ENCODE measurements at regions not wholly inside any gene's neighbourhood (a gene's known extent, or its start where the extent isn't known, plus 50 kb on each side); places are given as distances from the start of the nearest gene placed in this dataset.
"Not testable (repeated sequence)": the region's sequence is repeated elsewhere in the genome, so short reads cannot be mapped to it uniquely, and the experiment has no call there.

DNA sequence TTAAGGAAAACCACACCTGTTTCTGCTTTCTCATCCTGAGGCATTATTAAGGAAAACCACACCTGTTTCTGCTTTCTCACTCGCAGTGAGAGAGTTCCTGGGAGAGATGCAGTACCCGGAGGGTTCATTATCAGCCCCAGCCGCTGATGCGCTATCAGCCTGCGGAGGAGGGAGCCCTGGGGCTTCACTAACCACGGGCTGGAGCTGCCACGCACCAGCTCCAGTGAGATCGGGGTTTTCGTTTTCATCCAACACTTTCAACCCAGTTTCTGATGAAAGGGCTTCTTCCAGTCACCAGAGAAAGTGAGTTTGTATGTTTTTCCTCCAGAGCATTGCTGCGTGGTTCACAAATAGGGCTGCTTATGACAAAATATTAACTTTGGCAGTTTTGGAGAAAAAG, 93.2 kb upstream of the PRKX start:
- ChIA-PET POLR2A (no interaction called here), CTCF (no interaction called here)
- Histone ChIP-seq H3K9me3 (no peaks in the 10 kb centered on the region), H3K4me1 (no peaks in the 10 kb centered on the region), H3K4me3 (no peak overlapping the region), H3K4me2 (no peak overlapping the region), H3K27ac (no peak overlapping the region)
- DNase-seq (ENCODE audit: low read depth in 1 of 2, low spot score in 1 of 2): no peak
- WGBS (ENCODE audit: missing lambda C conversion rate): 40% methylated on average over 6 of the region's 10 CpGs
- TF ChIP-seq CEBPB (IDR thresholded peaks at IDR 0.05) (no peak), RNF2 (IDR thresholded peaks at IDR 0.05; ENCODE audit: borderline replicate concordance, low read depth) (peak; percentile 93; the same call in 1 of the 2 replicates), CBX8 (IDR thresholded peaks at IDR 0.05) (peak; percentile 97)
- TF ChIP-seq, protein P1, sequence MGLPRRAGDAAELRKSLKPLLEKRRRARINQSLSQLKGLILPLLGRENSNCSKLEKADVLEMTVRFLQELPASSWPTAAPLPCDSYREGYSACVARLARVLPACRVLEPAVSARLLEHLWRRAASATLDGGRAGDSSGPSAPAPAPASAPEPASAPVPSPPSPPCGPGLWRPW (IDR thresholded peaks at IDR 0.05): no peak
- FAIRE-seq: no peak
- no peak for ATAC-seq

DNA sequence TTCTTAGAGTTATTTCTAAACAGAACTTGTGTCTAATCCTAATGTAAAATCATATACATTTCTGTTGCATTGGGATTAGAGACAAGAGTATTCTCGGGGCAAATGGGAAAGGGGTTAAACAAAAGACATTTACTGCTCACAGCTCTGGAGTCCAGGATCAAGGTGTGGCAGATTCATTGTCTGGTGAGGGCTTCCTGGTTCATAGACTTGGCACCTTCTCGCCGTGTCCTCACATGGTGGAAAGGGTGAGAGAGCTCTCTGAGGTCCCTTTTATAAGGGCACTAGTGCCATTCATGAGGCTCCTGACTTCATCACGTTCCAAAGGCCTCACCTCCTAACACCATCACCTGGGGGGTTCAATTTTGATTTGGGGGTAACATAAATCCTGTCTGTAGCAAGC, 90.3 kb upstream of the PRKX start:
- DNase-seq (ENCODE audit: low read depth in 1 of 2, low spot score in 1 of 2) (no peak), FAIRE-seq (peak; percentile 28), ATAC-seq (no peak)
- H3K4me1 ChIP-seq: no peaks in the 10 kb centered on the region
- ChIA-PET CTCF (interaction anchor here (0.6 kb wide), 1 partner anchor 890 kb away, joined by 5 read pairs; no protein-coding TSS in a partner anchor), POLR2A (no interaction called here)
- TF ChIP-seq KDM1A (IDR thresholded peaks at IDR 0.05; ENCODE audit: low read depth): no peak
- no peak for TF ChIP-seq SREBF2 (IDR thresholded peaks at IDR 0.05)
- TF ChIP-seq, protein P2, sequence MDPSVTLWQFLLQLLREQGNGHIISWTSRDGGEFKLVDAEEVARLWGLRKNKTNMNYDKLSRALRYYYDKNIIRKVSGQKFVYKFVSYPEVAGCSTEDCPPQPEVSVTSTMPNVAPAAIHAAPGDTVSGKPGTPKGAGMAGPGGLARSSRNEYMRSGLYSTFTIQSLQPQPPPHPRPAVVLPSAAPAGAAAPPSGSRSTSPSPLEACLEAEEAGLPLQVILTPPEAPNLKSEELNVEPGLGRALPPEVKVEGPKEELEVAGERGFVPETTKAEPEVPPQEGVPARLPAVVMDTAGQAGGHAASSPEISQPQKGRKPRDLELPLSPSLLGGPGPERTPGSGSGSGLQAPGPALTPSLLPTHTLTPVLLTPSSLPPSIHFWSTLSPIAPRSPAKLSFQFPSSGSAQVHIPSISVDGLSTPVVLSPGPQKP (IDR thresholded peaks at IDR 0.05; ENCODE audit: low read depth, low read length): no peak
- no peak for TF ChIP-seq EP300 (IDR thresholded peaks at IDR 0.05)
- TF ChIP-seq FOSL2 (IDR thresholded peaks at IDR 0.05): no peak
- no peak for TF ChIP-seq FOSL2 (CRISPR knock-in tag; IDR thresholded peaks at IDR 0.05)
- TF ChIP-seq, protein P3, sequence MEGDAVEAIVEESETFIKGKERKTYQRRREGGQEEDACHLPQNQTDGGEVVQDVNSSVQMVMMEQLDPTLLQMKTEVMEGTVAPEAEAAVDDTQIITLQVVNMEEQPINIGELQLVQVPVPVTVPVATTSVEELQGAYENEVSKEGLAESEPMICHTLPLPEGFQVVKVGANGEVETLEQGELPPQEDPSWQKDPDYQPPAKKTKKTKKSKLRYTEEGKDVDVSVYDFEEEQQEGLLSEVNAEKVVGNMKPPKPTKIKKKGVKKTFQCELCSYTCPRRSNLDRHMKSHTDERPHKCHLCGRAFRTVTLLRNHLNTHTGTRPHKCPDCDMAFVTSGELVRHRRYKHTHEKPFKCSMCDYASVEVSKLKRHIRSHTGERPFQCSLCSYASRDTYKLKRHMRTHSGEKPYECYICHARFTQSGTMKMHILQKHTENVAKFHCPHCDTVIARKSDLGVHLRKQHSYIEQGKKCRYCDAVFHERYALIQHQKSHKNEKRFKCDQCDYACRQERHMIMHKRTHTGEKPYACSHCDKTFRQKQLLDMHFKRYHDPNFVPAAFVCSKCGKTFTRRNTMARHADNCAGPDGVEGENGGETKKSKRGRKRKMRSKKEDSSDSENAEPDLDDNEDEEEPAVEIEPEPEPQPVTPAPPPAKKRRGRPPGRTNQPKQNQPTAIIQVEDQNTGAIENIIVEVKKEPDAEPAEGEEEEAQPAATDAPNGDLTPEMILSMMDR (IDR thresholded peaks at IDR 0.05): no peak
- TF ChIP-seq TFCP2L1 (CRISPR knock-in tag; IDR thresholded peaks at IDR 0.05): no peak
- TF ChIP-seq ESRRA (IDR thresholded peaks at IDR 0.05; ENCODE audit: borderline replicate concordance, low read length): no peak
- H3K27ac ChIP-seq: no peak overlapping the region
- no peak overlapping the region for H3K4me3 ChIP-seq
- WGBS (ENCODE audit: missing lambda C conversion rate): 44% methylated on average over 4 of the region's 4 CpGs
- H3K4me2 ChIP-seq: no peak overlapping the region
- H3K9me3 ChIP-seq: no peaks in the 10 kb centered on the region

DNA sequence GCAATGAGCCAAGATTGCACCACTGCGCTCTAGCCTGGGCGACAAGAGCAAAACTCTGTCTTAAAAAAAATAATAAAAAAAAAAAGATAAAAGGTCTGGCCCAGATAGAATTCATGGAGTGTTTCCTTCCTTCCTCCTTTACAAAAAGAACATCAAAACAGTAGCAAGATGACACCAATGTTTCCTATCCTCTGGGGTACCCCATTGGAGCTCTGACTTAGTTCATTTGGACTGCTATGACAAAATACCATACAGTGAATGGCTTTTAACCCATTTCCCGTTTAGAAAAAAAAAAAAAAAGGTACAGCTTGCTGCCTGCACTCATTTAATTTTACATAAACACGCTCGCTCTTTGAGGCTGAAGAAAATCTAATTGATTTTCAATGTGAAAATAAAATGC, 89.9 kb upstream of the PRKX start:
- H3K27ac ChIP-seq: no peak overlapping the region
- CTCF ChIA-PET: interaction anchor here (2.4 kb wide), 1 partner anchor 151 kb away, joined by 8 read pairs; no protein-coding TSS in a partner anchor

DNA sequence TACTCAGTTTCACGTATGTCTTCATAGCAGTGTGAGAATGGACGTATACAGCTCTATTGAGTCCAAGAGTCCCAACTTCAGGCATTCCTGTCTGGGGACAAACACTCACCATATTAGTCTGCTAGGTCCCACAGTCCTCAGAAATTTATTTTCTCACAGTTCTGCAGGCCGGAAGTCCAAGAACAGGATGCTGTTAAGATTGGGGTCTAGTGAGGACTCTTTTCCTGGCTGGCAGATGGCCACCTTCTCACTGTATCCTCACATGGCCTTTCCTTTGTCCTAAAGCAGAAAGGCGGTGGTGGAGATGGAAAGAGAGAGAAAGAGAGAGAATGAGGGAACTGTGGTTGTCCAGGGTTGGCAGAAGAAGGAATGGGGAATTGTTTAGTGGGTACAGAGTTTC, 82.0 kb upstream of the PRKX start:
- H3K4me2 ChIP-seq; H3K4me1 ChIP-seq; H3K9me3 ChIP-seq; POLR2A ChIA-PET; ATAC-seq; DNase-seq (ENCODE audit: low read depth in 1 of 2, low spot score in 1 of 2); H3K4me3 ChIP-seq; FAIRE-seq; CTCF ChIA-PET; H3K27ac ChIP-seq: not testable (repeated sequence)
- WGBS (ENCODE audit: missing lambda C conversion rate): 30% methylated on average over 4 of the region's 4 CpGs

More for the DNA sequence above, 89.9 kb upstream of the PRKX start:
- ATAC-seq (no peak), DNase-seq (ENCODE audit: low read depth in 1 of 2, low spot score in 1 of 2) (no peak), FAIRE-seq (no peak)
- Histone ChIP-seq H3K9me3 (no peaks in the 10 kb centered on the region), H3K4me1 (no peaks in the 10 kb centered on the region), H3K4me2 (no peak overlapping the region), H3K4me3 (no peak overlapping the region)
- POLR2A ChIA-PET: no interaction called here
- TF ChIP-seq KDM1A (IDR thresholded peaks at IDR 0.05; ENCODE audit: low read depth) (no peak), NFE2L2 (conservative IDR thresholded peaks at IDR 0.05; ENCODE audit: low read length) (no peak), HOXB13 (CRISPR knock-in tag; IDR thresholded peaks at IDR 0.05; ENCODE audit: low read depth) (no peak), EHMT2 (IDR thresholded peaks at IDR 0.05; ENCODE audit: low read depth) (no peak), HEYL (CRISPR knock-in tag; IDR thresholded peaks at IDR 0.05) (no peak), ZNF302 (CRISPR knock-in tag; IDR thresholded peaks at IDR 0.05) (no peak), EP300 (IDR thresholded peaks at IDR 0.05) (no peak), SMC3 (IDR thresholded peaks at IDR 0.05) (no peak), HOXB5 (CRISPR knock-in tag; IDR thresholded peaks at IDR 0.05) (no peak), ZC3H11A (IDR thresholded peaks at IDR 0.05) (no peak), ZFP36 (IDR thresholded peaks at IDR 0.05; ENCODE audit: borderline replicate concordance, partially characterized antibody) (no peak), ESRRA (IDR thresholded peaks at IDR 0.05; ENCODE audit: borderline replicate concordance, low read length) (no peak)
- TF ChIP-seq, protein P4, sequence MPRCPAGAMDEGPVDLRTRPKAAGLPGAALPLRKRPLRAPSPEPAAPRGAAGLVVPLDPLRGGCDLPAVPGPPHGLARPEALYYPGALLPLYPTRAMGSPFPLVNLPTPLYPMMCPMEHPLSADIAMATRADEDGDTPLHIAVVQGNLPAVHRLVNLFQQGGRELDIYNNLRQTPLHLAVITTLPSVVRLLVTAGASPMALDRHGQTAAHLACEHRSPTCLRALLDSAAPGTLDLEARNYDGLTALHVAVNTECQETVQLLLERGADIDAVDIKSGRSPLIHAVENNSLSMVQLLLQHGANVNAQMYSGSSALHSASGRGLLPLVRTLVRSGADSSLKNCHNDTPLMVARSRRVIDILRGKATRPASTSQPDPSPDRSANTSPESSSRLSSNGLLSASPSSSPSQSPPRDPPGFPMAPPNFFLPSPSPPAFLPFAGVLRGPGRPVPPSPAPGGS (IDR thresholded peaks at IDR 0.05): no peak
- TF ChIP-seq, protein P3 (IDR thresholded peaks at IDR 0.05): no peak
- TF ChIP-seq, protein P1 (IDR thresholded peaks at IDR 0.05): no peak
- WGBS (ENCODE audit: missing lambda C conversion rate): 58% methylated on average over 5 of the region's 5 CpGs

Measured in A549 (cell line).